K562 (cell line): ENCODE measurements at regions not wholly inside any gene's neighbourhood (a gene's known extent, or its start where the extent isn't known, plus 50 kb on each side); places are given as distances from the start of the nearest gene placed in this dataset.
"Not testable (repeated sequence)": the region's sequence is repeated elsewhere in the genome, so short reads cannot be mapped to it uniquely, and the experiment has no call there.

Source experiments
- BACH1 ChIP-seq: fragments of 200-800 bp; sonication (Bioruptor generic); IDR thresholded peaks from 2 replicates; pipeline ENCODE4 v1.6.1; 2016; ENCODE audit warnings: missing genetic modification characterization, missing compliant biosample characterization
- CTCF ChIP-seq, 3 experiments: IDR thresholded peaks in 2 of 3; conservative IDR thresholded peaks in 1 of 3; 2 replicates each; pipeline ENCODE4 v1.5.1; 2011 to 2012; ENCODE audit warnings: low read length in 3 of 3, mild to moderate bottlenecking in 3 of 3, control low read depth in 2 of 3, improper control_type of control experiment in 1 of 3, inconsistent platforms in 1 of 3, low read depth in 1 of 3, mixed read lengths in 1 of 3, moderate library complexity in 1 of 3; ENCODE audit not compliant: insufficient read depth in 2 of 3
- ETS2 ChIP-seq: IDR thresholded peaks from 2 replicates; pipeline ENCODE4 v1.6.1; 2016; ENCODE audit warnings: borderline replicate concordance, missing genetic modification characterization, mild to moderate bottlenecking, moderate library complexity, missing compliant biosample characterization; ENCODE audit not compliant: poor library complexity, severe bottlenecking
- EZH2 ChIP-seq: IDR thresholded peaks from 2 replicates; pipeline ENCODE4 v1.6.1; 2012; ENCODE audit warnings: low read depth, mild to moderate bottlenecking, inconsistent platforms, low read length, borderline replicate concordance
- HDAC6 ChIP-seq: IDR thresholded peaks from 2 replicates; pipeline ENCODE4 v1.6.1; 2012; ENCODE audit warnings: low read depth, mild to moderate bottlenecking, control low read depth, inconsistent platforms, low read length, moderate library complexity
- PTBP1 ChIP-seq: fragments of 200-400 bp; formaldehyde crosslinking; IDR thresholded peaks from 2 replicates; pipeline ENCODE4 v1.6.1; 2017; ENCODE audit warnings: low read depth, low read length
- RFX5 ChIP-seq: IDR thresholded peaks from 2 replicates; pipeline ENCODE4 v1.6.1; 2011; ENCODE audit warnings: low read depth, mild to moderate bottlenecking, improper control_type of control experiment, low read length
- SIX5 ChIP-seq, 2 experiments: IDR thresholded peaks; 2 replicates each; pipeline ENCODE4 v1.6.1; 2011; ENCODE audit warnings: low read length in 2 of 2, borderline replicate concordance in 1 of 2, low read depth in 1 of 2, mild to moderate bottlenecking in 1 of 2, moderate library complexity in 1 of 2; ENCODE audit not compliant: insufficient read depth in 1 of 2
- STAT5B ChIP-seq: fragments of 250-450 bp; sonication (Bioruptor Pico); IDR thresholded peaks from 2 replicates; pipeline ENCODE4 v1.8.0; 2021; ENCODE audit warnings: mild to moderate bottlenecking, inconsistent platforms
- USF2 ChIP-seq: sonication (generic); formaldehyde crosslinking; IDR thresholded peaks from 2 replicates; pipeline ENCODE4 v1.5.0; 2020; ENCODE audit warnings: missing genetic modification reagents
- TF ChIP-seq, protein P1 (sequence below): fragments of 450-650 bp; IDR thresholded peaks from 2 replicates; pipeline ENCODE4 v1.6.1; 2016; ENCODE audit warnings: borderline replicate concordance
- TF ChIP-seq, protein P2 (sequence below): sonication (generic); IDR thresholded peaks from 2 replicates; pipeline ENCODE4 v1.6.1; 2016

GRCh38 chr15:87642997-87643396 lies 613.5 kb downstream of the NTRK3 start:
- not testable (repeated sequence) for TF ChIP-seq CTCF (IDR thresholded peaks at IDR 0.05 in 2 of 3, conservative IDR thresholded peaks at IDR 0.05 in 1 of 3; ENCODE audit: insufficient read depth in 2 of 3, low read depth in 1 of 3, low read length in 3 of 3); EZH2; SIX5 (IDR thresholded peaks at IDR 0.05; ENCODE audit: borderline replicate concordance in 1 of 2, insufficient read depth in 1 of 2, low read depth in 1 of 2, low read length in 2 of 2); USF2 (CRISPR knock-in tag); BACH1 (tag); STAT5B (CRISPR knock-in tag); RFX5; PTBP1; ETS2 (tag); HDAC6
- TF ChIP-seq, protein P1, sequence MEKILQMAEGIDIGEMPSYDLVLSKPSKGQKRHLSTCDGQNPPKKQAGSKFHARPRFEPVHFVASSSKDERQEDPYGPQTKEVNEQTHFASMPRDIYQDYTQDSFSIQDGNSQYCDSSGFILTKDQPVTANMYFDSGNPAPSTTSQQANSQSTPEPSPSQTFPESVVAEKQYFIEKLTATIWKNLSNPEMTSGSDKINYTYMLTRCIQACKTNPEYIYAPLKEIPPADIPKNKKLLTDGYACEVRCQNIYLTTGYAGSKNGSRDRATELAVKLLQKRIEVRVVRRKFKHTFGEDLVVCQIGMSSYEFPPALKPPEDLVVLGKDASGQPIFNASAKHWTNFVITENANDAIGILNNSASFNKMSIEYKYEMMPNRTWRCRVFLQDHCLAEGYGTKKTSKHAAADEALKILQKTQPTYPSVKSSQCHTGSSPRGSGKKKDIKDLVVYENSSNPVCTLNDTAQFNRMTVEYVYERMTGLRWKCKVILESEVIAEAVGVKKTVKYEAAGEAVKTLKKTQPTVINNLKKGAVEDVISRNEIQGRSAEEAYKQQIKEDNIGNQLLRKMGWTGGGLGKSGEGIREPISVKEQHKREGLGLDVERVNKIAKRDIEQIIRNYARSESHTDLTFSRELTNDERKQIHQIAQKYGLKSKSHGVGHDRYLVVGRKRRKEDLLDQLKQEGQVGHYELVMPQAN = not testable (repeated sequence)
- TF ChIP-seq, protein P2, sequence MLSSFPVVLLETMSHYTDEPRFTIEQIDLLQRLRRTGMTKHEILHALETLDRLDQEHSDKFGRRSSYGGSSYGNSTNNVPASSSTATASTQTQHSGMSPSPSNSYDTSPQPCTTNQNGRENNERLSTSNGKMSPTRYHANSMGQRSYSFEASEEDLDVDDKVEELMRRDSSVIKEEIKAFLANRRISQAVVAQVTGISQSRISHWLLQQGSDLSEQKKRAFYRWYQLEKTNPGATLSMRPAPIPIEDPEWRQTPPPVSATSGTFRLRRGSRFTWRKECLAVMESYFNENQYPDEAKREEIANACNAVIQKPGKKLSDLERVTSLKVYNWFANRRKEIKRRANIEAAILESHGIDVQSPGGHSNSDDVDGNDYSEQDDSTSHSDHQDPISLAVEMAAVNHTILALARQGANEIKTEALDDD = not testable (repeated sequence)
